ENCODE measurements at regions not wholly inside any gene's neighbourhood (a gene's known extent, or its start where the extent isn't known, plus 50 kb on each side); places are given as distances from the start of the nearest gene placed in this dataset.
"Not testable (repeated sequence)": the region's sequence is repeated elsewhere in the genome, so short reads cannot be mapped to it uniquely, and the experiment has no call there.

DNA sequence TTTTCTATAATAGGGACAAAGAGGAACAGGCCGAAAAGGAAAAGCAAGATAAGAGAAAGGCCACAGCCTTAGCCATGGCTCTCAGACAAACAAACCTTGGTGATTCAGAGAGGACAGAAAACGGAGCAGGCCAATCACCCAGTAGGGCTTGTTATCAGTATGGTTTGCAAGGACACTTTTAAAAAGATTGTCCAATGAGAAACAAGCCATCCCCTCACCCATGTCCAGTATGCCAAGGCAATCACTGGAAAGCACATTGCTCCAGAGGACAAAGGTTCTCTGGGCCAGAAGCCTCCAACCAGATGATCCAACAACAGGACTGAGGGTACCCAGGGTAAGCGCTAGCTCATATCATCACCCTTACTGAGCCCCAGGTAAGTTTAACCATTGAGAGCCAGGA lies 243.8 kb upstream of the BTG1 start:
- DNase-seq, result no peak

DNA sequence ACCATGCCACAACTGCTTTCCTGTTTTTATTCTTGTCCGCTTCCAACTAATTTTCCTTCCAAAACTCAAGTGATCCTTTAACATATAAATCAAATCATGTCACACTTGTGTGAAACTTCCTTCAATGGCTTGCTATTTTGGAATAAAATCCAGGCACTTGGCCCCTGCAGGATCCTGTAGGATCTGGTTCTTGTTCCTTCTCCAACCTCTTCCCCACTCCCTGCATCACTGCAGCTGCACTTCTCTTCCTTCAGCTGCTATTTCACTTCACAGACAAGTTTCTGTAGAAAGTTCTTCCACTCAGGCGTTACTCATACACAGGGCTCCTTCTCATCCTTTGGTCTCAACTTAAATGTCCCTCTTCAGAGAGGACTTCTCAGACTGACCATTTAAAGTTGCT lies 239.7 kb upstream of the BTG1 start:
- no peak for DNase-seq

DNA sequence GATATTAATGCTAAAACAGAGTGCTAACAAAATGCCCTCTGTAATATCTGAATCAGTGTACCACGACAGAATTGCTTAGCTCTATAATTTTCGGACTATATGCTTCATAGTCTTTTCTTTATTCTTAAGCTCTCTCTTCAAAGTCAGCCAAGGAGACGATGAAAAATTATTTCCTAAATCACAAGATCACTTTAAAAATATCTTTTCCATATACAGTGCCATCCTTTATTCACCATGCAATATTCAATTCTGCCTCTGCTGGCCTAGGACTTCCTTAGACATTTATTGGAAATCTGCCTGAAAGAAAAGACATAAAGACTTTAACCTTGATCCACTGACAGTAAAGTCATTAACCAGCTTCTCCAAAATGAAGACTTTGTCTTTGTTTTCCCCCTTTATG lies 238.9 kb upstream of the BTG1 start:
- no peak for DNase-seq

DNA sequence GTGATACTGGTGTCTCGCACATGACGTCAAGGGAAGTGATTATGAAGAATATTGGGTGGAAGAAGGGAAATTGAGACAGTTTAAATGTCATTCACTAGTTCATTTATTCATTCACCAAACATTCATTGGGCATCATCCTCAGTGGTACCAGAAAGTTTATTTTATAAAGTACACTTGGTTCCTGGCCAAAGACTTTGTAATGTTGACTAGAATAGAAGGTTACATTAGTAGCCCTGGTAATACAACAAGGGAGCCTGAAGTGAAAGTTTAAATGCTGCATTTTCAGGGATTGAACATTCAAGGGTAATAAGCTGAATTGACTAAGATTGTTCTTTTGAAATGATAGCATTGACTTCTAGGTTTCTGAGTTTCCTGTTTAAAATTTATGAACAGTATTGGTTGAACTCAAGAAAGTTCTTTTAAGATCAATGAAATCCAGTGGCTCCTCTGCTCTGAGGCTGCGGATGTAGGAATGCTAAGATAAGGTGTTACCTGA lies 236.8 kb upstream of the BTG1 start:
- no peak for DNase-seq

DNA sequence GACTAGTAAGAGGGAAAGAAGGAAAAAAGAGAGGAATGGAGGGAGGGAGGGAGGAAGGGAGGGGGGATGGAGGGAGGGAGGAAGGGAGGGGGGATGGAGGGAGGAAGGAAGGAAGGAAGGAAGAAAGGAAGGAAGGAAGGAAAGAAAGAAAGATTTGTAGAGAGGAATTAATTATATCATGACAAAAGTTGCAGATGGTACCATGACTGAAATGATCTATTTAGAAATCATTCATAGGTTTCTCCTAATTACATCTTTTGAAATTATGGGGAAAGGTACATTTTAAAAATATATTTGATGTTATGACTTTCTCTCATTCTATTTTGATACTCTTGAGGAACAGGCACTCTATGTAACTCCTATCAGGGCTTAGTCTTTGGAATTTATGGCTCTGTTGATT lies 236.2 kb upstream of the BTG1 start:
- no peak for DNase-seq

DNA sequence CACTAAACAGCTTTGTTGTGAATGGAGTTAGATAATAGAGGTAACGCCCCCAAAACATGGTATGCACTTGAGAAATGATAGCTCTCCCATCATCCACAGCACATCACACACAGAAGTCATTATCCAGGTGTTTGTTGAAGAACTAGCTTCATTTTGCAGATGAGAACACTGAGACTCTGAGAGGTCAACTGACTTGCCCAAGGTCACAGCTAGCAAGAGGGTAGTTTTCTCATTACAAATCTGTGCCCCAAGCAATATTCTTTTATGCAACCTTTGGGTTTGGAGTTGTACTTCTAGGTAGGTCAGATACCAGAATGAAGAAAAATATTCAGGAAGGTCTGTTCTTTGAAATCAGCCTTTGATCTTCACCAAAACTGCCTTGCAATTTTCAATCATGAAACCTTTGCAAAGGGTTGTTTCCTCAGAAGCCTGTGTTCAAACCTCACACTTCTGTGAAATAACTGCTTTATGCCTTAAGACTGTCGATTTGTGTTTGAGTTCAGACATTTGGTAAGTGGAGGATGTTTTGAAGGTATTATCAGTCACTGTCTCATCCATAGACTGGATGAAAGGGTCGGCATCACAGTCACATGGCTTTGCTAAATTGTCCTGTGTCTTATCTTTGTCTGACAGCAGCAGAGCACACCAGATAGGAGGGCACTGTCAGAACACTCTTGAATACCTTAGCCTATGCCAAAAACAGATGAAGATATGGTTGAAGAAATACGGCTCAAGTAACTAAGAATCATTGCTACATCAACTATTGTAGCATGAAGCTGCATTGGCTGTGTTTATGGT lies 233.2 kb upstream of the BTG1 start:
- no peak for DNase-seq

DNA sequence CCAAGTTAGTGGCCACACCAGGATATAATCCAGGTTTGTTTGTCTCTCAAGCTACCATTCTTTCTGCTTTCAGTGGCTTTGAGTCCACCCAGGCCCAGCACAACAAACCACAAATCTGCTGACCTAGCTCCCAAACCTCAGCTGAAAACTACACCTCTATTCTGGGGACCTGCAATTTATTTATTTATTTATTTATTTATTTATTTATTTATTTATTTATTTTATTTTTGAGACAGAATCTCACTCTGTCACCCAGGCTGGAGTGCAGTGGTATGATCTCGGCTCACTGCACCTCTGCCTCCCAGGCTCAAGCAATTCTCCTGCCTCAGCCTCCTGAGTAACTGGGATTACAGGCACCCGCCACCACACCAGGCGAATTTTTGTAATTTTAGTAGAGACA lies 229.9 kb upstream of the BTG1 start:
- DNase-seq, result not testable (repeated sequence)

DNA sequence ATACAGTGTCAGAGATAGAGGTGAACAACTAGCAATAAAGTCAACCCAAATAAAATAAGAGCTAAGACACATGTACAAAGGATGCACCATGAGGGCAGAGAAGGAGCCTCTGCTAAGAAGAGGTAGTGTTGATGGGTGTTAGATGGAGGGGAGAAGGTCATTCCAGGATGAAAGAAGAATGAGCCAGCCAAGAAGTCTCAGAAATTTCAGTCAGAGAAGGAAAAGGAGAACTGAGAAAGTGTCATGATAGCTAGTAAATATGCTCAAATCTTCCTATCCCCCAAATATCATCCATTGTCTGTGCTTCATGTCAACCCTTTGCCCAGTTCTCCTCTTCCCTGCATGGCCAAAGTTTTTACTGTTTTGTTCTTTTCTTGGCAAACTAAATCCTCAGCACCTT lies 225.2 kb upstream of the BTG1 start:
- no peak for DNase-seq

DNA sequence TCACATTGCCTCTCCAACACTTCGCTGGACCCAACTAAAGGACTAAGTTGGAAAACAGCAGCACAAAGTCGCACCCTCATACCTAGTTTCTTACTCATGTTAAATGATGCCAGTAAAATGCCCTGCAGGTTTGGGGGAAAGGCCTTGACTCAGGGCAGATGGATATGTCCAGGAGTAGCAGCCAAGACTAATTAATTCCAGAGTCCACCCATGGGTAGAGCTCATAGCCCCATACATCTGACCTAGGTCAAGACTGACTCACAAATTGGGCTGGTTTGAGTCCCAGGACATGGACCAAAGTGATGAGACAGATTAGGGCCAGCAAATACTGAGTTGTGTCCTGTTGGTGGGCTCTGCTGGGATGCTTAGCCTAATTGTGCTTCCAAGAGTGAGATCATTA lies 224.0 kb upstream of the BTG1 start:
- DNase-seq, result no peak

DNA sequence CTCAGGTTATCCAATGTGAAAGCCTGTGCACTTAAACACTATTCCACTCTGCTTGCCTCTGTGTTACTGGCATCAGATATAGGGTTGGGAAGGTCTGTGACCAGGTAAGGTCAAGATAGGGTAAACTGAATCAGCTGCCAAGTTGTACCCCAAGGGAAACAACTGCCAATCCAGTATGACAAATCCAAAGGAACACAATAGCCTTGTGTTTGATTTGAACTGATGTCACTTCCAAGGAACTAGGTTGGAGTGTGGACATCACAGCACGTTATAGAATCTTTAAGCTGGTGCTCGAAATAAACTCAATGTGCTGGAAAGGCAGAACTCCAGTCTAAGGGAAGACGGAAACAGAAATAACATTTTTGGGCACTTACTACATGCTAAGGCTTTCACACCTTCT lies 223.4 kb upstream of the BTG1 start:
- DNase-seq, result no peak

DNA sequence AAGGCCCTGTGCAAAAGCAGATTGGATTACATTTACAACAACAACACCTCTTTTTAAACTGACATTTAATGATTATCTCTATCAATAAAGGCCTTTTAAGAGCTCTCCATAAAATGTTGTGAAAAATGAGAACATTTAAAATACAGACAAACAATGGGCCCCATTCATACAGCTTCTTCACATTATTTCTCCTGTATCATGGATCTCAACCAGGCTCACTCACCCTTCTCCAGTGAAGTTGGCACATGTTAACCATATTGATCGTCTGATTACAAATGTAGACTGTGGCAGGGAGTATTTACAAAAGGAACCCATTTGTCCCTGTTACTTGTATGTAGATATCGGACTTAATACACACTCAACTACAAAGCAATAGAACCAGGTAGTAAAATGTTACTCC lies 220.2 kb upstream of the BTG1 start:
- DNase-seq, result no peak

DNA sequence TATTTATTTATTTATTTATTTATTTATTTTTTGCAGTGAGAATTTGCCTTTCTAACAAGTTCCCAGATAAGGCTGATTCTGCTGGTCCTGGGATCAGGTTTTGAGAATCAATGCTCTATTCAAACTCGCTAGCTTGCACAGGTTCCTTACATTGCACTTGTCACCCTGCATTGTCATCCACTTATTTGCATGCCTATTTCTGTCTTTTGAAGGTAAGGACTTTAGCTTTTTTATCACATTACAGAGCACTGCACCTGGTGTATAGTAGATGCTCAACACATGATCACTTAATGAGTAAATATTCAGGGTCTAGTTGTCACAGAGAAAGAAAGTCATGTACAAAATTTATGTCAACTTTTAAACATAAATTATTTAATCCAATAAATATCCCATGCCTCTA lies 219.7 kb upstream of the BTG1 start:
- DNase-seq, result no peak

DNA sequence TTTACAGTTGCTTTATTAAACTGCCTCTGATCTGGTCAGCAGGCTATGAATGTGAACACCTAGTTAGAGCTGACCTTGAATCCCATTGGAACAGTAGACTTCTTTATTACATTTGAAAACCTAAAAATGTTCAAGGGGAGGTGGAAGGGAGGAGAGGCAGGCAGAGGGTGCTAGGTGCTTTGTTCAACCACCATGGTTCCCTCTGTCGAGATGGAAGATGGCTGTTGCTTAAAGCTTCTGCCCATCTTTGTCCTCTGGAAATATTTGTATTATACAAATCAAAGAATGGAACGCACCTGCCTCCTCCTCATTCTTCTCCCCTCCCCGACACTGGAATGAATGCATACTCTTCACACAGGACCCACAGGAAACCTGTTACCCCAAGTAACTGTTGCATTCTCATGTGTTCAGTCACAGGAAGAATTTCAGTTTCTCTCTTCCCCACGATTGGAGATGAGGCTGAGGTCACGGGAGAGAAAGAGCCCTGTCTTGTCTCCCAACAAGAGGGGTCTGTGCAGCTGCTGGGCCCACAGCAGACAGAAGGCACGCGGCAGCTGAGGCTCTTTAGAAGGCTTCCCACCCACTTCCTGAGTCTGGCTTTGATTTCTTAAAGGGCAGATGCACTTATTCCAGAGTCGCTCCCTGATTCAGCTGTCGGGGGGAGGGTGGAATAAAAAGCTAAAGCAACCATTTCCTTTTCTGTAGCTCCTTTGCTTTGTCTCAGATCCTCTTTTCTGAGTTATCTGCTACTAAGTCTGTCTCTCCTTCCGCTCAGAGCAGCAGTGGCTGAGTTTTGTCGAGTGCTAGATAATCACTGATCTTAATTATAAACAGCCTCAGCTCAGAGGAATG lies 217.9 kb upstream of the BTG1 start:
- no peak for DNase-seq

DNA sequence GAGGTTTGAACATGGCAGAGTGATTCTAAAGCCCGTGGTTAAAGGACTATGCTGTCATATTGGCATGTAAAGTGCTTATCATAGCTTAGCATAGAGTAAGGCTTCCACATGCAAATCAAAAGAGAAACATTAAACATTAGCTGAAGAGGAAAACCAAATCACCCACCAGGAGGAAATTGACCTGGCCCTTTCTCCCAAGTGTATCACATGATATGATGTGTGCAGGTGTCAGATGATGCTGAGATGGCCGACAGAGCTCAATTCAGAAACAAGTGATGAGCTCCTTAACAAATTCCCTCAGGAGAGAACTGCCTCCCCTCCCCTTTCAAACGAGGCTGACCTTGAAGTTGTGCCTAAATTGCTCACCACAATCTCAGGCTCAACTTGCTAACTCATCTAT lies 217.1 kb upstream of the BTG1 start:
- no peak for DNase-seq

DNA sequence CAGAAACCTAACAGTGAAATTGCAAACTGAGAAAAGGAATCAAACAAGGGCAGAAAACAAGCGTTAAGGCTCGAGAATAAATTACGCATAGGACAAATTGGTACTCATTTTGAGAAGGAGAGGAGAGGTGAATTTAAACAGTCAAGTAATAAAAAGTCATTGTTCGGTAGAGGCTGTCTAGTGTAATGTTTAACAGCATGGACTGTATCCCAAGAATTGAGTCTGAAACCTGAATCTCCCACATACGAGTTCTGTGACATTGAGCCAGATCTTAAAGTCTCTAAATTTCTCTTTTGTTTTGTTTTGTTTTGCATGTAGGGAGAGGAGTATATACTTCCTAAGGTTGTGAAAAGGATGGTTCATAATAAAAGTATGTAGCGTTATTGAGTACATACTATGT lies 216.5 kb upstream of the BTG1 start:
- DNase-seq, result no peak

DNA sequence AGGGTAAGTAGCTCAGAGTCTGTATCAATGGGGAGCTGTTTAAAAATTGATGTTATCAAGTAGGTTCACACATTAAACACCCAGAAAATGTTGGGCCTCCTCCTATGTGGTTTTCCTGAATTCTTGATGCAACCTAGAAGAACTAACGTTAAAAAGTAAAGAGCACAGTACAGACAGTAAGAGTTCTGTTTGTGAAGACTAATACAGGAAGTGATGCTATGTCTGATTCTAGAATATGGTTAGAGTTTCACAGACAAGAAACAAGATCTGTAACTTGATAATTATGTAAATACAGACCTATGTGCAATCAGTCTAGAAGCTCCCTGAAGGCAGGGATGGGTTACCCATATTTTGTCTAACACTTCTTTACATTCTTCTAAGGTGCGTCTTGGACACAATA lies 214.9 kb upstream of the BTG1 start:
- no peak for DNase-seq

DNA sequence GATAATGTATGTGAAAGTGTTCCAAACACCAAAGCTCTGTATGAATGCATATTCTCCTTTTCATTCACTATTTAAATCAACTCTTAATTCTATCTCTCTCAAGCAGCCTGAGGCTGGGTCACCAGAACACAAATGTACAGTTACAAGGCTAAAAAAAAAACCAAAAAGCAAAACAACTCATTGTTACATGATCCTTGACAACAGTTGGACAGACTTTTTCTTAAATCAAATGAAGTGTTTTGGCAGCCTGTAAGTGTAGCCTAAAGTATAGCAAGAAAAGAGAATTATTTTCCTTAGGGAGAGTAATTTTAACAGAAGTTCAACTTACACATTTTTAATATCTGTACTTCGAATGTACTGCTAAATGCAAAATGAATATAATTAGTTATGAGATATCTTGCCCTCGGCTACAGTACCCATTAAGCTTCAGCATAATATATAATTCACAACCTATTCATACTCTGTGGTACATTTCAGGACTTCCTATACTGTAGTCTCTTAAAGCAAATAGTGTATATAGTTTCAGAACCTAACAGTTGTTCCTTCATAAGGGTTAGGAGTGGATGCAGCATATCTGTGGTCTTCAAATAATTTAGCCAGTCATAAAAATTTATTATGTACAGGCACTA lies 214.0 kb upstream of the BTG1 start:
- no peak for DNase-seq

DNA sequence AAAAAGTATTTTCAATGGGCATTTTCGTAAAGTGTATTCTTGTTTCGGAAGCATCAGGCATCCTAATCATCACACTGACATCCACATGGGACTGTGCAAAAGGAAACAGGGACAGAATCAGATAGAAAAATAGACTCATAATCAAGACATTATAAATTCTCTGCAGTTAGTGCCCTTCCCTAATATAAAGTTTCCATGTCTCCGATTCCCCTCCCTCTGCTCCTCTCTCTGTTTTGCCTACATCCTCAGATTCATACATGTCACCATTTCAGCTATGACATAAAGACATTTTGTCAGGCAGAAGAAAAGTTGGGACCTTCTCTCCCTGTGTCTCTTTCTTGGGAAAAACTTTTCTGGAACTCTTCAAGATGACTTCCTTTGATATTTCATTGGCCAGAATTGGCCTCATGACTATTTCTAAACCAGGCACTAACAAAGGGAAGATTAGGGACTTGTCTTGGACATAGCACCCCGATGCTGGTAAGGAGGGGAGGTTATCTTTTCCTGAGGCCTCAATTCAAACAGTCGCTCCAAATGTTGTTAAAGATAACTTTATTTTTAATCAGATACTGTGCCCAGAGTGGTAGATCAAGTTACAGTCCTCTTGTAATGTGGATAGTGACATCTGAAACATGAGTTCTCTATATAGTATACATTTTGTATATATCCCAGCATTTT lies 212.1 kb upstream of the BTG1 start:
- no peak for DNase-seq

DNA sequence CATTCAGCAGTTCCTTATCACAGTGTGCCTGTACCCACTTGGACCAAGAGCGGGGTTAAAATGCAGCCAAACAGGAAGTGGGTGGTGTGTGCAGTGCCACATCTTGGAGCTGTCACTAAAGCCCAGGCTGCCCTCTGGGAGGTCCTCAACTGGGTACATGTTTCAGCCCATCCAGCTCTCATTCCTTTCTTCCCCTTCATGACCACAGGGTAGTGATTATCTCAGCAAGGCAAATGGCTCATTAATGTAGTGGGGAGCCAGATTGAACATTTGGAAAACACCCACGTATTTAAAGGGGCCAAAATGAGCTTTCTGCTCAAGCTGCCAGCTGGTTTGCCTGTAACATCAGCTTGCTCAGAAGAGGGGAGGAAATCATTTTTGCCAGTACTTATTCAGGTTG lies 210.8 kb upstream of the BTG1 start:
- peak; percentile 39 to 73 for DNase-seq

DNA sequence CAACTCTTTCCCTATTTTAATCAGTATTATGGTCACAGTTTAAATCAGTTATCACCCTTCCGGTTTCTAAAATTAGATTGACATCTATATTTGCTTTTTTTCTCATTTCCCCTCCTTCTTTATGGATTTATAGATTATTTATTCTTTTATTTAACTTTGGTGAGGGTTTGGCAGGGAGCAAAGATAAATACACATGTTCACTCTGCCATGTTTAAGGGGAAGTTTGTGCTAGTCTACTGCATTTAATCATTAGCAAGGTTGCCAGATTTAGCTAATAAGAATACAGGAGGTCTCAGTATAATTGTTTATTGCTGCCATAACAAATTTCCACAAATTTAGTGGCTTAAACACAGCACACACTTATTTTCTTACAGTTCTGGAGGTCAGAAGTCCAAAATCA lies 204.0 kb upstream of the BTG1 start:
- DNase-seq, result no peak

DNA sequence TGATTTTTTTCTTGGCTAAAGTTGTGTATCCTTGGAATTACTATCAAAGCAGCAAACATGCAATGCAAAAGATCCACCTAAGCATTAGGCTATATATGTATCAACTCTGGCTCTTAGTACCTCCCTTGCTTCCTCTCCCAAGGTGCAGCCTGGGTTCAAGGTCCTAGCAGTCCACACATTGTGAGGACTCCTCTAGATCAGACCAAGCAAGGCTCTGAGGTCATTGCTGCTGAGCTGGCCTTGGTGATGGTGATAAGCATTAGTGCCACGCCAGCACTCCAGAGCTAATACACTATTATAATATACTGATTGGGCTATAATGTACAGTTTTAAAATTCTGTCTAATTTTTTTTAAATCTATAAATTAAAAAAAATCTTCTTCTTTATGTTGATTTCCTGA lies 196.9 kb upstream of the BTG1 start:
- no peak for DNase-seq

DNA sequence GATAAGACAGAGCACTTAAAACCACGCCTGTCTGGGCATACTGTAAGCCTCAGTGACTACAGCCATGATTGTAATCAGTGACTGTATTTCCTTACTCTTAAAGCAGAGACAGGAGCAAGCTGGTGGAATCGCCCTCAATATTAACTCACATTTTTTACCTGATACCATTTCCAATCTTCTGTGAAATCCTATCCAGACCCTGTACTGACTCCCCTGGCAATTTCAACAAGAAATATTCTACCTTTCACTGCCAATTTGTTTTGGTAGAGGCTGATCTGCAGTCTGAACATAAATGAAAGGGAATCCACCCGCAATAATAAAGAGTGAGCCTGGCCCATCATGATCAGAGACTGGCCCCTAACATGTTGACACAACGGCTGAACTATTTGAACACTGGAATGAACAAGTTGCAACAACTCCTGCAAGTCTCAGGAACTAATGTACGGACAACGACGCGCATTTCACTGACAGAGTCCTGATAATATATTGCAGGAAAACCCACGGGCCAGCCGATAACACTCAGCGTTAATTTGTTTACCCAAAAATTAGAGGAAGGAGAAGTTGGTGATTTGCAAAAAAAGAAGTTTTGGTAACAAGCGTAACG lies 195.5 kb upstream of the BTG1 start:
- DNase-seq, result no peak
